Lung (tissue), 11 donors: ENCODE measurements at regions not wholly inside any gene's neighbourhood (a gene's known extent, or its start where the extent isn't known, plus 50 kb on each side); places are given as distances from the start of the nearest gene placed in this dataset.
A peak's percentile ranks its signal among the peaks of the same experiment; 100 is the strongest.
"Not testable (repeated sequence)": the region's sequence is repeated elsewhere in the genome, so short reads cannot be mapped to it uniquely, and the experiment has no call there.

Experiments
- ATAC-seq: fragments of 200-7000 bp; cut with Tn5 transposase; one replicate; pipeline ENCODE4 v1.9.1; 2020; ENCODE audit warnings: moderate number of reproducible peaks; ENCODE audit not compliant: insufficient read depth, low FRiP score
- DNase-seq, 3 donors: peaks; one replicate each; pipeline ENCODE4 v3.0.0-alpha.2; 2013 to 2017
- H3K27ac ChIP-seq, 2 donors: one replicate each; pipeline ENCODE4 v1.5.1; 2013; ENCODE audit warnings: mild to moderate bottlenecking in 2 of 2, moderate library complexity in 2 of 2, control low read depth in 1 of 2, inconsistent platforms in 1 of 2, low read depth in 1 of 2, low read length in 1 of 2
- H3K27me3 ChIP-seq, 3 donors: one replicate each; pipeline ENCODE4 v1.5.1; 2013; ENCODE audit warnings: low read length in 2 of 3; ENCODE audit not compliant: control insufficient read depth in 3 of 3, insufficient read depth in 3 of 3
- H3K36me3 ChIP-seq, 4 donors: one replicate each; pipeline ENCODE4 v1.5.1; 2013; ENCODE audit warnings: low read length in 4 of 4, mild to moderate bottlenecking in 1 of 4, moderate library complexity in 1 of 4; ENCODE audit not compliant: control insufficient read depth in 4 of 4, insufficient read depth in 4 of 4
- H3K4me1 ChIP-seq, 5 donors: one replicate each; pipeline ENCODE4 v1.5.1; 2013; ENCODE audit warnings: low read length in 5 of 5, mild to moderate bottlenecking in 2 of 5, moderate library complexity in 1 of 5; ENCODE audit not compliant: control insufficient read depth in 5 of 5, insufficient read depth in 5 of 5
- H3K4me3 ChIP-seq: one replicate; pipeline ENCODE4 v1.5.1; 2013; ENCODE audit warnings: mild to moderate bottlenecking, control low read depth, moderate library complexity
- H3K9ac ChIP-seq, 2 donors: one replicate each; pipeline ENCODE4 v1.5.1; 2013; ENCODE audit warnings: low read length in 2 of 2, control low read depth in 1 of 2; ENCODE audit not compliant: insufficient read depth in 1 of 2
- H3K9me3 ChIP-seq, 4 donors: one replicate each; pipeline ENCODE4 v1.5.1; 2013; ENCODE audit warnings: low read length in 3 of 4, mild to moderate bottlenecking in 1 of 4, moderate library complexity in 1 of 4; ENCODE audit not compliant: control insufficient read depth in 4 of 4, insufficient read depth in 3 of 4
- WGBS, 2 donors: extraction: QIAGEN DNeasy Blood & Tissue Kit; methylation state at CpG; one replicate each; pipeline ENCODE4 v1.1.7; 2013; 5-methylcytosine and 5-hydroxymethylcytosine counted together
- TF ChIP-seq, protein P1 (sequence below): IDR thresholded peaks from 2 replicates; pipeline ENCODE4 v1.5.1; 2012; ENCODE audit warnings: mild to moderate bottlenecking; ENCODE audit errors: control extremely low read depth, extremely low read depth
- donor health status: control.
- donor health status: control.
- donor health status: Bipolar disorder and iron deficiency.
- donor health status: healthy.
- donor health status: DM: yes; HTN: yes; CAD: no.

DNA sequence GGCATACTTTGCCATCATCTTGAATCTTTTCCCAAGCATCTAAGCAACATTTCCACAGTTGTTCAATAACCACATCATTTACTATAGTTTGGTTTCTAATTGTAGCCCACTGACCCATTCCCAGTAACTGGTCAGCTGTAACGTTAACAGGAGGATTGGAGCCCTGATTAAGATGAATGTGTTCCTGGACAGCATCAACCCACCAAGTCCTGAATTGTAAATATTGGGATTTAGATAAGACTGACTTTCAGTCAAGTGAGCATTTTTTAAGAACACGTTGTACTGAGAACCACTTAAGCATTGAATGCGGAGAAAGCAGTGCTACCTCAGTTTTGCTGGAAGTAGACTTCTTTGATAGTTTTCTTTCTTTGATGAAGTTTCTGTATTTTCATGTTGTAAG lies 53.3 kb upstream of the ARL4D start:
- H3K9ac ChIP-seq, H3K27me3 ChIP-seq, H3K36me3 ChIP-seq, DNase-seq, ATAC-seq, H3K27ac ChIP-seq, H3K4me3 ChIP-seq: not testable (repeated sequence)
- Histone ChIP-seq H3K9me3 (peaks cover 0 to 24% (median 13%) of the 10 kb centered on the region in 4 donors), H3K4me1 (peaks cover 0 to 30% (median 20%) of the 10 kb centered on the region in 5 donors)
- WGBS, 2 donors: 82 to 86% methylated on average over 3 of the region's 3 CpGs

DNA sequence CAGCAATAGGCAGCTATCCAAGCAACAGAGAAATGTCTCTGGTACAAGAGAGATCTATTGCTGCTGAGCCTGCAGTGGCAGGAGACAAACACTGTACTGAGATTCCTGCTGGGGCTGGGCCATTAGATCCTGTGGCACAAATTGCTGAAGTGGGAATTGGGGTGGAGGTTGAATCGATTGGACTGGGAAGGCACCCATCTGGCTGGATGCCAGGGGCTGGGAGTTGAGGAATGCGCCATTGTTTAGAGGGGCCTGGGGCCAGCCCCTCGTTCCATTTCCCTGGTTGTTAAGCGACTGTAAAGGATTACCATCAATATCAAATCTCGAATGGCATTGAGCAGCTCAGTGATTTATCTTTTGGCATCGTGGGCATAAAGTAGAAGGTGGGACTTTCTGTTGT lies 54.1 kb upstream of the ARL4D start:
- H3K27me3 ChIP-seq: no peaks in the 10 kb centered on the region
- no peak overlapping the region for H3K4me3 ChIP-seq
- TF ChIP-seq, protein P1, sequence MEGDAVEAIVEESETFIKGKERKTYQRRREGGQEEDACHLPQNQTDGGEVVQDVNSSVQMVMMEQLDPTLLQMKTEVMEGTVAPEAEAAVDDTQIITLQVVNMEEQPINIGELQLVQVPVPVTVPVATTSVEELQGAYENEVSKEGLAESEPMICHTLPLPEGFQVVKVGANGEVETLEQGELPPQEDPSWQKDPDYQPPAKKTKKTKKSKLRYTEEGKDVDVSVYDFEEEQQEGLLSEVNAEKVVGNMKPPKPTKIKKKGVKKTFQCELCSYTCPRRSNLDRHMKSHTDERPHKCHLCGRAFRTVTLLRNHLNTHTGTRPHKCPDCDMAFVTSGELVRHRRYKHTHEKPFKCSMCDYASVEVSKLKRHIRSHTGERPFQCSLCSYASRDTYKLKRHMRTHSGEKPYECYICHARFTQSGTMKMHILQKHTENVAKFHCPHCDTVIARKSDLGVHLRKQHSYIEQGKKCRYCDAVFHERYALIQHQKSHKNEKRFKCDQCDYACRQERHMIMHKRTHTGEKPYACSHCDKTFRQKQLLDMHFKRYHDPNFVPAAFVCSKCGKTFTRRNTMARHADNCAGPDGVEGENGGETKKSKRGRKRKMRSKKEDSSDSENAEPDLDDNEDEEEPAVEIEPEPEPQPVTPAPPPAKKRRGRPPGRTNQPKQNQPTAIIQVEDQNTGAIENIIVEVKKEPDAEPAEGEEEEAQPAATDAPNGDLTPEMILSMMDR: no peak
- WGBS, 2 donors: 71 to 73% methylated on average over 6 of the region's 6 CpGs
- H3K4me1 ChIP-seq: peaks cover 0 to 31% (median 20%) of the 10 kb centered on the region in 5 donors
- no peak overlapping the region for H3K27ac ChIP-seq
- no peak overlapping the region for H3K9ac ChIP-seq
- peaks cover 0 to 23% (median 12%) of the 10 kb centered on the region in 4 donors for H3K9me3 ChIP-seq
- no peaks in the 10 kb centered on the region for H3K36me3 ChIP-seq
- ATAC-seq (no peak), DNase-seq (no peak)

- H3K27ac ChIP-seq: peak overlapping the region in 1 of 2 donors; percentile 70
- peak in 1 of 3 donors; percentile 80 for DNase-seq
- WGBS, 2 donors: 60 to 71% methylated on average over 5 of the region's 5 CpGs
- peaks cover 0 to 31% (median 20%) of the 10 kb centered on the region in 5 donors for H3K4me1 ChIP-seq
- ATAC-seq: no peak
- H3K9me3 ChIP-seq: peaks cover 0 to 9% (median 2%) of the 10 kb centered on the region in 4 donors
- H3K9ac ChIP-seq: no peak overlapping the region
- no peaks in the 10 kb centered on the region for H3K36me3 ChIP-seq
- H3K4me3 ChIP-seq: no peak overlapping the region
- TF ChIP-seq, protein P1: no peak
- H3K27me3 ChIP-seq: no peaks in the 10 kb centered on the region
Measured at GRCh38 chr17:43342589-43342890, 56.3 kb upstream of the ARL4D start.

- H3K4me1 ChIP-seq: peaks cover 0 to 31% (median 20%) of the 10 kb centered on the region in 5 donors
- no peaks in the 10 kb centered on the region for H3K27me3 ChIP-seq
- 62 to 75% methylated on average over 7 of the region's 7 CpGs for WGBS, 2 donors
- TF ChIP-seq, protein P1: no peak
- peak overlapping the region in 1 of 2 donors; percentile 70 for H3K27ac ChIP-seq
- no peak overlapping the region for H3K4me3 ChIP-seq
- DNase-seq (peak; percentile 36 to 94 (median 88)), ATAC-seq (no peak)
- no peak overlapping the region for H3K9ac ChIP-seq
- no peaks in the 10 kb centered on the region for H3K36me3 ChIP-seq
- peaks cover 0 to 3% (median 0%) of the 10 kb centered on the region in 4 donors for H3K9me3 ChIP-seq
Measured at GRCh38 chr17:43341715-43342588, 56.8 kb upstream of the ARL4D start.
